Astrocyte (in vitro differentiated cells and primary cell): ENCODE measurements at regions not wholly inside any gene's neighbourhood (a gene's known extent, or its start where the extent isn't known, plus 50 kb on each side); places are given as distances from the start of the nearest gene placed in this dataset.

Source experiments
- DNase-seq: peaks from one replicate; pipeline ENCODE4 v3.0.0-alpha.2; 2010; ENCODE audit warnings: low read depth
- FAIRE-seq: peaks from 2 replicates; lab custom pipeline; 2011; peaks lifted over from hg19 to GRCh38; lab: Jason Lieb, UNC
- H2AFZ ChIP-seq: 2 replicates; pipeline ENCODE4 v1.6.0; 2012; ENCODE audit warnings: low read depth, low read length, inconsistent platforms
- H3K27ac ChIP-seq: 2 replicates; pipeline ENCODE4 v1.5.1; 2011; ENCODE audit warnings: low read depth, low read length, inconsistent platforms
- H3K27me3 ChIP-seq: 2 replicates; pipeline ENCODE4 v1.6.0; 2011; ENCODE audit warnings: low read length, inconsistent platforms; ENCODE audit not compliant: insufficient read depth
- H3K36me3 ChIP-seq: 2 replicates; pipeline ENCODE4 v1.5.1; 2011; ENCODE audit warnings: low read length, inconsistent platforms; ENCODE audit not compliant: insufficient read depth
- H3K4me1 ChIP-seq: 2 replicates; pipeline ENCODE4 v1.5.1; 2011; ENCODE audit warnings: low read length, inconsistent platforms; ENCODE audit not compliant: insufficient read depth
- H3K4me2 ChIP-seq: 2 replicates; pipeline ENCODE4 v1.6.0; 2012; ENCODE audit warnings: low read length, inconsistent platforms
- H3K4me3 ChIP-seq: 2 replicates; pipeline ENCODE4 v1.5.1; 2011; ENCODE audit warnings: low read depth, mild to moderate bottlenecking, low read length, inconsistent platforms; ENCODE audit not compliant: insufficient read depth
- H3K79me2 ChIP-seq: 2 replicates; pipeline ENCODE4 v1.6.0; 2012; ENCODE audit warnings: mild to moderate bottlenecking, low read length, inconsistent platforms; ENCODE audit not compliant: insufficient read depth
- H3K9ac ChIP-seq: 2 replicates; pipeline ENCODE4 v1.6.0; 2012; ENCODE audit warnings: mild to moderate bottlenecking, low read length, inconsistent platforms
- H3K9me3 ChIP-seq: 2 replicates; pipeline ENCODE4 v1.5.1; 2012; ENCODE audit warnings: low read depth, mild to moderate bottlenecking, low read length, inconsistent platforms; ENCODE audit not compliant: insufficient read depth
- H4K20me1 ChIP-seq: 2 replicates; pipeline ENCODE4 v1.6.0; 2012; ENCODE audit warnings: low read length, inconsistent platforms; ENCODE audit not compliant: insufficient read depth
- H3K27ac Mint-ChIP-seq: one replicate; pipeline ENCODE4 v1.8.0; 2021; ENCODE audit warnings: mild to moderate bottlenecking, mixed read lengths; ENCODE audit not compliant: unreplicated experiment
- H3K27me3 Mint-ChIP-seq: one replicate; pipeline ENCODE4 v1.8.0; 2021; ENCODE audit warnings: low read depth, mixed read lengths; ENCODE audit not compliant: unreplicated experiment
- H3K36me3 Mint-ChIP-seq: one replicate; pipeline ENCODE4 v1.8.0; 2021; ENCODE audit warnings: low read depth, mixed read lengths; ENCODE audit not compliant: unreplicated experiment
- H3K4me1 Mint-ChIP-seq: one replicate; pipeline ENCODE4 v1.8.0; 2021; ENCODE audit warnings: low read depth, mixed read lengths; ENCODE audit not compliant: unreplicated experiment
- H3K4me3 Mint-ChIP-seq: one replicate; pipeline ENCODE4 v1.8.0; 2021; ENCODE audit warnings: mild to moderate bottlenecking, moderate library complexity, mixed read lengths; ENCODE audit not compliant: unreplicated experiment
- H3K9me3 Mint-ChIP-seq: one replicate; pipeline ENCODE4 v1.8.0; 2021; ENCODE audit warnings: mild to moderate bottlenecking, mixed read lengths; ENCODE audit not compliant: unreplicated experiment
- EZH2 ChIP-seq: IDR thresholded peaks from 2 replicates; pipeline ENCODE4 v1.6.1; 2012; ENCODE audit warnings: mild to moderate bottlenecking, low read length, inconsistent platforms; ENCODE audit not compliant: insufficient read depth
- TF ChIP-seq, protein P1 (sequence below): IDR thresholded peaks from 2 replicates; pipeline ENCODE4 v1.5.1; 2011; ENCODE audit warnings: low read depth, mild to moderate bottlenecking, inconsistent platforms, low read length, moderate library complexity; ENCODE audit not compliant: insufficient read depth

DNA sequence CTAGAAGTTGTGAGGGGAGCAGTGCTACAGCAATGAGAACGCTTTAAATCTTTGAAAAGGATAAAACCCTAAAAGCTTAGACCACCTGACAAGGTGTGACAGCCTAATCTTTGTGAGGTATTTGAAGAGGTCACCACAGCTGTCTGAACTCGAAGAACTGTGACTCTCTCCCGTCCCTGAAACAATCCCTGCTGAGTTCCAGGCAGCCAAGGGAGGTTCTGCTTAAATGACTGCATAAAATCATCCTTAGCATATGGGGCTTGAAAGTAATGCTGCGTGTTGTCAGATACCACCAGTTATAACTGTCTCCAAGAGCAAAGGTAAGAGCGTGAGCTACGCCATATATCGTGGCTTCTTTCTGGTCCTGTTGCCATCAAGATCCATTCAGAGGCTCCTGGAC lies 696.3 kb downstream of the PCDH7 start:
- Histone ChIP-seq H3K4me3 (no peak overlapping the region), H4K20me1 (no peaks in the 10 kb centered on the region), H3K27ac (no peak overlapping the region), H2AFZ (no peak overlapping the region), H3K79me2 (no peaks in the 10 kb centered on the region), H3K4me1 (no peaks in the 10 kb centered on the region), H3K27me3 (no peaks in the 10 kb centered on the region), H3K9me3 (no peaks in the 10 kb centered on the region), H3K36me3 (no peaks in the 10 kb centered on the region), H3K4me2 (no peak overlapping the region), H3K9ac (no peak overlapping the region)
- TF ChIP-seq, protein P1, sequence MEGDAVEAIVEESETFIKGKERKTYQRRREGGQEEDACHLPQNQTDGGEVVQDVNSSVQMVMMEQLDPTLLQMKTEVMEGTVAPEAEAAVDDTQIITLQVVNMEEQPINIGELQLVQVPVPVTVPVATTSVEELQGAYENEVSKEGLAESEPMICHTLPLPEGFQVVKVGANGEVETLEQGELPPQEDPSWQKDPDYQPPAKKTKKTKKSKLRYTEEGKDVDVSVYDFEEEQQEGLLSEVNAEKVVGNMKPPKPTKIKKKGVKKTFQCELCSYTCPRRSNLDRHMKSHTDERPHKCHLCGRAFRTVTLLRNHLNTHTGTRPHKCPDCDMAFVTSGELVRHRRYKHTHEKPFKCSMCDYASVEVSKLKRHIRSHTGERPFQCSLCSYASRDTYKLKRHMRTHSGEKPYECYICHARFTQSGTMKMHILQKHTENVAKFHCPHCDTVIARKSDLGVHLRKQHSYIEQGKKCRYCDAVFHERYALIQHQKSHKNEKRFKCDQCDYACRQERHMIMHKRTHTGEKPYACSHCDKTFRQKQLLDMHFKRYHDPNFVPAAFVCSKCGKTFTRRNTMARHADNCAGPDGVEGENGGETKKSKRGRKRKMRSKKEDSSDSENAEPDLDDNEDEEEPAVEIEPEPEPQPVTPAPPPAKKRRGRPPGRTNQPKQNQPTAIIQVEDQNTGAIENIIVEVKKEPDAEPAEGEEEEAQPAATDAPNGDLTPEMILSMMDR = no peak
- TF ChIP-seq EZH2 = no peak
- H3K27me3 Mint-ChIP-seq = no peaks in the 10 kb centered on the region
- H3K27ac Mint-ChIP-seq = no peak overlapping the region
- DNase-seq (no peak), FAIRE-seq (no peak)
- no peaks in the 10 kb centered on the region for H3K9me3 Mint-ChIP-seq
- no peaks in the 10 kb centered on the region for H3K4me1 Mint-ChIP-seq
- no peaks in the 10 kb centered on the region for H3K36me3 Mint-ChIP-seq
- H3K4me3 Mint-ChIP-seq = no peak overlapping the region

DNA sequence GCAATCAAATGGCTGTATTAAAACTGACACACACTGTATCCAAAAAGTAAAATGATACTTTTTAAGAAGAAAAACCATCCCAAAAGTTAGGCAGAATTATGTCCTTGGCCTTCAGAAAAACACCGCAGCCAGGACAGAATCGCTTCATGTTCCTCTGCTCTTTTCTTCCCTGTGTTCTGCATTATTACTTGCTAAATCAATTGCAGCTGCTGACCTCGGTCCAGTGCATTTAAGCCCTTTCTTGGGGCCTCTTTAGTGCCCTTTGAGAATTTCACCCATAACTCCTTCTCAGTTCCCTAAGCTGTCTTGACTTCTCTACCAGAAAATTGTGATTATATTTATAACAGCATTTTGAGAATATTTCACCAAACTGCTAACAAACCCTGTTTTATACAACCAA lies 696.9 kb downstream of the PCDH7 start:
- Histone ChIP-seq H3K4me1 (no peaks in the 10 kb centered on the region), H3K36me3 (no peaks in the 10 kb centered on the region), H3K79me2 (no peaks in the 10 kb centered on the region), H3K9me3 (no peaks in the 10 kb centered on the region), H3K27me3 (no peaks in the 10 kb centered on the region), H3K27ac (no peak overlapping the region), H2AFZ (no peak overlapping the region), H3K9ac (no peak overlapping the region), H3K4me3 (no peak overlapping the region), H4K20me1 (no peaks in the 10 kb centered on the region), H3K4me2 (no peak overlapping the region)
- H3K27me3 Mint-ChIP-seq = no peaks in the 10 kb centered on the region
- no peak overlapping the region for H3K27ac Mint-ChIP-seq
- TF ChIP-seq, protein P1 = no peak
- TF ChIP-seq EZH2 = no peak
- H3K9me3 Mint-ChIP-seq = no peaks in the 10 kb centered on the region
- FAIRE-seq (no peak), DNase-seq (no peak)
- no peak overlapping the region for H3K4me3 Mint-ChIP-seq
- no peaks in the 10 kb centered on the region for H3K4me1 Mint-ChIP-seq
- H3K36me3 Mint-ChIP-seq = no peaks in the 10 kb centered on the region

DNA sequence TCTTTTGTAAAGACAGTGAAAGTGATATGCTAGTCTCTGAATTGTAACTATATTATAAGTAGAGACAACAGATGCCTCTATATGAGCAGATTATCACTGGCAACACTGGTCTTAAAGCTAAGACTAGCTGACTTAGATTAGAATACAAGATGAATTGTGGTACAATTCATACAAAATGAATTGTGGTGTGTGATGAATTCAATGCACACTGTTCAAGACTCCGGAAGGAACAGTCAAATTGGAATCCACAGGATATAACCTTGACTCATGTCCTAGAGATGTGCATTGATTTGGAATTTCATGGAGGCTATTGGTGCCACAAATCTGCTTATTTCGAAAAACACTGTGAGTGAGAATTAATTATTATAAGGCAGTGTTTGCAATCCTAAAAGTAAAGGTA lies 701.8 kb downstream of the PCDH7 start:
- H3K27me3 Mint-ChIP-seq = no peaks in the 10 kb centered on the region
- H3K27ac Mint-ChIP-seq = no peak overlapping the region
- Histone ChIP-seq H2AFZ (peak overlapping the region; percentile 15), H3K4me1 (no peaks in the 10 kb centered on the region), H3K9ac (no peak overlapping the region), H3K4me3 (no peak overlapping the region), H3K9me3 (no peaks in the 10 kb centered on the region), H3K36me3 (no peaks in the 10 kb centered on the region), H4K20me1 (no peaks in the 10 kb centered on the region), H3K4me2 (no peak overlapping the region), H3K27me3 (no peaks in the 10 kb centered on the region), H3K27ac (no peak overlapping the region), H3K79me2 (no peaks in the 10 kb centered on the region)
- DNase-seq = no peak
- H3K36me3 Mint-ChIP-seq = no peaks in the 10 kb centered on the region
- no peak overlapping the region for H3K4me3 Mint-ChIP-seq
- no peaks in the 10 kb centered on the region for H3K9me3 Mint-ChIP-seq
- H3K4me1 Mint-ChIP-seq = no peaks in the 10 kb centered on the region
- no peak for FAIRE-seq
- TF ChIP-seq EZH2 = no peak
- TF ChIP-seq, protein P1 = no peak
